Adrenal gland (tissue), 5 donors: ENCODE measurements at regions not wholly inside any gene's neighbourhood (a gene's known extent, or its start where the extent isn't known, plus 50 kb on each side); places are given as distances from the start of the nearest gene placed in this dataset.
"Not testable (repeated sequence)": the region's sequence is repeated elsewhere in the genome, so short reads cannot be mapped to it uniquely, and the experiment has no call there.

Experiments
- CTCF ChIP-seq, 6 experiments: fragments of 450-650 bp in 4 of 6; fragments of 200-600 bp in 2 of 6; sonication (generic) in 1 of 6; IDR thresholded peaks; 1 replicate in 5 of 6; 2 replicates in 1 of 6; pipeline versions ENCODE4 v1.5.1 to v1.8.0; 2016 to 2021; ENCODE audit warnings: antibody characterized with exemption in 6 of 6, mild to moderate bottlenecking in 2 of 6, moderate library complexity in 1 of 6
- POLR2A ChIP-seq, 2 donors: fragments of 450-650 bp; IDR thresholded peaks; one replicate each; pipeline ENCODE4 v1.6.1; 2017; ENCODE audit warnings: antibody characterized with exemption in 2 of 2, mild to moderate bottlenecking in 2 of 2, moderate library complexity in 1 of 2
- donor health status: DM: no; HTN: no; CAD: no.

DNA sequence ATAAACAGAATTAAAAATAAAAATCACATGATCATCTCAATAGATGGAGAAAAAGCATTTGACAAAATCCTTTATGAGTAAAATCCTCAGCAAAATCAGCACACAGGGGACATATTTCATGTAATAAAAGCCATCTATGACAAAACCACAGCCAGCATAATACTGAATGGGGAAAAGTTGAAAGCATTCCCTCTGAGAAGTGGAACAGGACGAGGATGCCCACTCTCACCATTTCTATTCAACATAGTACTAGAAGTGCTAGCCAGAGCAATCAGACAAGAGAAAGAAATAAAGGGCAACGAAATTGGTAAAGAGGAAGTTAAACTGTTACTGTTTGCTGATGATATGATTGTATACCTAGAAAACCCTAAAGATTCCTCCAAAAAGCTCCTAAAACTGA, 80.5 kb downstream of the TMEM212 start:
- not testable (repeated sequence) for TF ChIP-seq POLR2A, CTCF (IDR thresholded peaks at IDR 0.05)
